Stimulated activated CD4-positive, alpha-beta T cell treated with anti-CD3 and anti-CD28 coated beads, Interleukin-2, amount 100 ng/mL, for 24 hours (primary cell): ENCODE measurements at regions not wholly inside any gene's neighbourhood (a gene's known extent, or its start where the extent isn't known, plus 50 kb on each side); places are given as distances from the start of the nearest gene placed in this dataset.
A peak's percentile ranks its signal among the peaks of the same experiment; 100 is the strongest.
"Not testable (repeated sequence)": the region's sequence is repeated elsewhere in the genome, so short reads cannot be mapped to it uniquely, and the experiment has no call there.

ENCODE experiments used
- DNase-seq, 2 donors: peaks; one replicate each; pipeline ENCODE4 v3.0.0-alpha.2; 2020

DNA sequence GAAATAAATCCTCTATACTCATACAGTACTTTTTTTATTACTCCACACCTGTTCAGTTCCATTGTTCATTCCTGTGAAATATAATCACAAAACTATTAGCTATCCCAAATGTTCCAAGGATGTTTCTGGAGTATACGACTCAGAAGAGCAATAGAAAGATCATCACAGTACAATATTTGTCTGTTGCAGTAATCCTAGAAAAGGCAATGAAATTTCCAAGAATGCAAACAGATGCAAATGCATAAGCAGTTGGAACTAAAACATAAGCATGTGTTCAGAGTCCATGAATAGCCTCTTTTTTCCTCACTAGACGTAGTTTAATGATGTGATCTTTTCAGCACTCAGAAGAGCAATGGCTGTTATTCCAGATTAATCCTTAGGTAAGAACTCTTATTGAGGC lies 55.2 kb downstream of the RTL3 start:
- no peak for DNase-seq

- no peak for DNase-seq
Measured at GRCh38 chrX:78595901-78596502, 63.1 kb downstream of the RTL3 start.

DNA sequence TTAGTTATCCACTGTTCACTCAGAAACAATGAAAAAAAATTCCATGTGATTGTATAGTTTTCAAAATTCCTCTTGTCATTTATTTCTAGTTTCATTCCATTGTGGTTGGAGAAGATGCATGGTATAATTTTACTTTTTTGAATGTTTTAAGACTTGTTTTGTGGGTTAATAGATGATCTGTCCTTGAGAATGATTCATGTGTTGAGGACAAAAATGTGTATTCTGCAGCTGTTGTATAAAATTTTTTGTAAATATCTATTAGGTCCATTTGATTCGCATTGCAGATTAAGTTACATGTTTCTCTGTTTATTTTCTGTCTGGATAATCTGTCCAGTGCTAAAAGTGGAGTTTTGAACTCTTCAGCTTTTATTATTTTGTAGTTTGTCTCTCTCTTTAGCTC lies 65.4 kb downstream of the RTL3 start:
- DNase-seq = no peak

DNA sequence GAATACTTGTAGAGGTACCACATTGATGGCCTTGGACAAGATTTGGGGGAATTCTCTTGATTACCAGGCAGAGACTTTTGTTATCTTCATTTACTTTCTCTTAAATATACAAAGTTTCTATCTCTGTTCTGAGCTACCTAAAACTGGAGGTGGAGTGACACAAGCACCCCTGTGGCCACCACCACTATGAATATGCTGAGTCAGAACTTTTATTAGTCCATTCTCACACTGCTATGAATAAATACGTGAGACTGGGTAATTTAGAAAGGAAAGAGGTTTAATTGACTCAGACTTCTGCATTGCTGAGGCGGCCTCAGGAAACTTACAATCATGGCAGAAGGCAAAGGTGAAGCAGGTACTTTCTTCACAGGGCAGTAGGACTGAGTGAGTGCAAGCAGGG lies 67.1 kb downstream of the RTL3 start:
- no peak for DNase-seq

DNA sequence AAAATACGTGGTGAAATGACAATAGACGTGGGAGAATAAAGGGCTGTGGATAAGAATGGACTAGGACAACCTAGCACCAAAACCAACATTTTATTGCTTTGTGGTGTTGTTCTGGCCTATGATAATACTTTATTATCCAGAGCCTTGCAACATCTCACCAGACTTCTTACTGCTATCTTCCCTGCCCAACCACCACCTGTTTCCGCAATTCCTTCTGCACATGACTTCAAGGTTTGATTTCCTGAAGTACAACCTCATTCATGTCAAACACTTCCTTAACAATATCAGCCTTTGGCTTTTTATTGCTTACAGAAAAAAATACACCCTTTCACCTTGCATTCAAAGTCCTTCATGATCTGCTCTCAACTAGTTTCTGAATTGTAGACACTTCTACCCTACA lies 84.8 kb downstream of the RTL3 start:
- no peak for DNase-seq

- DNase-seq = no peak
Measured at GRCh38 chrX:78573630-78574029, 85.5 kb downstream of the RTL3 start.

- DNase-seq = no peak
Measured at GRCh38 chrX:78571849-78572248, 87.3 kb downstream of the RTL3 start.

DNA sequence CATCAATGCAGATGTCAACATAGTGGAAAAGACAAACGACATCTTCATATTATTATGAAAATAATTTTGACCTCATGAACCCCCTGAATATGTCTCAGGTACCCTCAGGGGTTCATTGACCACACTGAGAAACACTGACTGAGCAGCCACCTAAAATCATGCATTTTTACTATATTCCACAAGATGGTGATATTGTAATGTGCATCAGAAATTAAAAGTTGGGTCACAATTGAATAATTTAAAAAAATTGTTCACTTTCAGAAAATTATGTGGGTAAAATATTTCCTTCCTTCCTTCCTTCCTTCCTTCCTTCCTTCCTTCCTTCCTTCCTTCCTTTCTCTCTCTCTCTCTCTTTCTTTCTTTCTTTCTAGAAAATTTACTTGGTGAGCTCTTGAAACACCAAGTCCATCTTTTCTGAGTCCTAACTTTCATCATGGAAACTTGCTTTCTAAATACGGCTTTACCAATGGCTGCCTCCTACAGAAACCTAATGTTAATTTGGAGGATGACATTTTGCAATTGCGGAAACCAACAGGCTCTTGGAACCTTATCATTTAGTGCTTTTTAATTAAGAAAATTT lies 103.6 kb downstream of the RTL3 start:
- no peak for DNase-seq

DNA sequence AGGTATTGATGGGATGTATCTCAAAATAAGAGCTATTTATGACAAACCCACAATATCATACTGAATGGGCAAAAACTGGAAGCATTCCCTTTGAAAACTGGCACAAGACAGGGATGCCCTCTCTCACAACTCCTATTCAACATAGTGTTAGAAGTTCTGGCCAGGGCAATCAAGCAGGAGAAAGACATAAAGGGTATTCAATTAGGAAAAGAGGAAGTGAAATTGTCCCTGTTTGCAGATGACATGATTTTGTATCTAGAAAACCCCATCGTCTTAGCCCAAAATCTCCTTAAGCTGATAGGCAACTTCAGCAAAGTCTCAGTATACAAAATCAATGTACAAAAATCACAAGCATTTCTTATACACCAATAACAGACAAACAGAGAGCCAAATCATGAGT lies 106.5 kb downstream of the RTL3 start:
- DNase-seq = not testable (repeated sequence)

- no peak for DNase-seq
Measured at GRCh38 chrX:78548012-78548411, 111.1 kb downstream of the RTL3 start.

DNA sequence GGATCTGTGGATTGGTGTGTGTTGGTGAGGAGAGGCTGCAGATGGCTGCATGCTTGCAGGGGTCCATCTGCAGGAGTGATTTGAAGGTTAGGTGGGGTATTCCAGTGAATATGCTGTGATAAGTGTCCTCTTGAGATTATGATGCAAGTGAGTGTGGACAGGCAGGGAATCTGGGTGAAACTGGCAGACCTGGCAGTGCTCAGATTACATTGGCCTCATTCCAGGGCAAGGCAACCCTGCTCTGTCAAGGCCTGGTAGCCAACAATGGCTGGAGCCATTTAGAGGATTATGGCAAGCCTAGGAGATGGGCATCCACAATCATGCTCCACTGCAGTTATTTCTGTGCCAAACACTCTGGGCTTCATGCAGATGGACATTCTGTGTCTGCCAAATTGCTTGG lies 113.9 kb downstream of the RTL3 start:
- DNase-seq = no peak

GRCh38 chrX:78543281-78543680 lies 115.8 kb downstream of the RTL3 start:
- no peak for DNase-seq

- no peak for DNase-seq
Measured at GRCh38 chrX:78540171-78540570, 119.0 kb downstream of the RTL3 start.

DNA sequence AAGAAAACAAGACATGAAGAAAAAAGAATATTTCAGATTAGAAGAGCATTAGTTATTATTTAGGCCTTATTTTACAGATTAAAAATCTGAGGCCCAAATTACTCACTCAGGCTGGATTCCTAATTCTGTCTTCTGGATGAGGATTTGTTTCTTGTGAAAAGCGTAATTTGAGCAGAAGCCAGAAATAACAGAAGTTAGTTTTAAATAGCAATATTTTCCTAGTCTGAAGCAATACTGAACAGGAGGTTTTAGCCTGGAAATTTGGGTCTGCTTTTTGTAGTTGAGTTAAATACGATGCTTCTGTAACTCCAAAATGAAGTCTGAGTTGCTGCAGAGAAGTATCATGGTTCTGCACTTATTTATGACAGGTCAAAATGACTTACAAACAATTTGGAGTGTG lies 124.9 kb downstream of the RTL3 start:
- no peak for DNase-seq

DNA sequence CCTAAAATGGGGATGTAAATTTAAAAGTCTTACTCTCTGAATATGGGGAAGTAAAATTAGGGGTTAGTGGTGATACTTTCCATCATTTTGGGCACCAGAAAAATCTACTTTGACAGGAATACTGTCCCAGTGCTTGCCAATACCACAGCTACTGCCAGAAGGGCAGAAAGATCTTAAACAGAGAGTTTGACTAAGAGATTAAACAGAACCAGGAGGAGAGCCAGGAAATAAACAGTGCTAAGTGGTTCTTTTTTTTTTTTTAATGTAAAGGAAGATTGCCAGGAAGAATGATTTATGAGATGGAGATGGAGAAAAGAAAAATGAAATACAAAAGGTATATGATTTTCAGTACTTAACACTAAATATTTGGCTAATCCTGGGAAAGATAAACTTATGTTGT lies 126.8 kb downstream of the RTL3 start:
- DNase-seq = no peak

DNA sequence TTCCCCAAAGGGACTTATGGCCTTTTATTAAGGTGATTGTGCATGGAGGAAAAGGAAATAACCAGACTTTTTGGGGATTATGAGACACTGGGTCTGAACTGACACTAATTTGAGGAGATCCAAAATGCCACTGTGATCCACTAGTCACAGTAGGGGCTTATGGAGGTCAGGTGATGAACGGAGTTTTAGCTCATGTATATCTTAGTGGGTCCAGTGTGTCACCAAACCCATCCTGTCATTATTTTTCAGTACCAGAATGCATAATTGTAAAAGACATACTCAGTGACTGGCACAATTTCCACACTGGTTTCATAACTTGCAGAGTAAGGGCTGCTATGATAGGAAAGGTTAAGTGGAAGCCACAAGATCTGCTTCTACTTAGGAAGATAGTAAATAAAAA lies 131.3 kb downstream of the RTL3 start:
- no peak for DNase-seq

- DNase-seq = peak; percentile 2 to 18
Measured at GRCh38 chrX:78527263-78527662, 131.9 kb downstream of the RTL3 start.

- DNase-seq = no peak
Measured at GRCh38 chrX:78522601-78523000, 136.5 kb downstream of the RTL3 start.

DNA sequence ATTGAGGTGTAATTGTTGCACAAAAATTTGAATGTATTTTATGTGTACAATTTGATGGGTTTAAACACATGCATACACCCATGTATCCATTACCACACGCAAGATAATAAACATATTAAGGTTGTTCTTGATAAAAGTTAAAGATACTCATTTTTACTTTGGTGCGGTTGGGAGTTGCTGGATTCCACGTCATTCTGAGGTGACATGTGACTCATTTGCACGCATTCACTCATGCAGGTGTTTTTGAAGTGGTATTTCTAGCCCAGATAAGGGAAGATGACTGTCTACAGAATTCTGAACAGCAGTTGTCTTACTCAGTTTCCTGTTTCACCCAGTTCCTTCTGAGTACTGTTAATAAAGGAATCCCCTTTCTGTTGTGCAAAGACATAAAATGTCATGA lies 142.0 kb downstream of the RTL3 start:
- peak; percentile 14 to 52 for DNase-seq

DNA sequence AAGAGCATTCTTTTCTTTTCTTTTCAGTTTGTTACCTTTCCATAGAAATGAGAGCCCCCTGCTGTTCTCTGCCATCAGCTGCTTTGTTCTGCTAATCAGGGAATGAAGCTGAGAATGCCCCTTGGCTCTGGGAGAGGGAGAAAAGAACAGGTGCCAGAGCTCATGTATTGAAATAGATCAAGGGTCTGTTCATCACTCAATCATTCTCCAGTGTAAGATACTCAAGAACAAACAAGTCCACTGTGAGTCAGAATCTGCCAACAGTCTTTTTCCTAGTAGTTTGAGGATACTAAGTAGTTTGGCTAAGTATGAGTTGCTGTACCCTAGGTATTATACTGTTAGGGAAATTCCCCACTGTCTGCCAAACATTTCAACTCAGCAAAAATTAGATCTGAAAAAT lies 144.3 kb downstream of the RTL3 start:
- no peak for DNase-seq

- DNase-seq = no peak
Measured at GRCh38 chrX:78513971-78514738, 145.0 kb downstream of the RTL3 start.

DNA sequence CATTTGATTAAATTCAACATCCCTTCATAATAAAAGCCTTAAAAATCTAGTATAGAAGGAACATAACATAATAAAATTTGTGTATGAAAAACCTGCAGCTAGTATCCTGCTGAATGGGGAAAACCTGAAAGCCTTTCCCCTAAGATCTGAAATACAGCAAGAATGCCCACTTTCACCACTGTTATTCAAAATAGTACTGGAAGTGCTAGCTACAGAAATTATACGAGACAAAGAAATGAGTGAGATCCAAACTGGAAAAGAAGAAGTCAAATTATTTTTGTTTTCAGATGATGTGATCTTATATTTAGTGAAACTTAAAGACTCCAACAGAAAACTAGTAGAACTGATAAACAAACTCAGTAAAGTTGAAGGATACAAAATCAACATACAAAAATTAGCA lies 152.9 kb downstream of the RTL3 start:
- DNase-seq = no peak

DNA sequence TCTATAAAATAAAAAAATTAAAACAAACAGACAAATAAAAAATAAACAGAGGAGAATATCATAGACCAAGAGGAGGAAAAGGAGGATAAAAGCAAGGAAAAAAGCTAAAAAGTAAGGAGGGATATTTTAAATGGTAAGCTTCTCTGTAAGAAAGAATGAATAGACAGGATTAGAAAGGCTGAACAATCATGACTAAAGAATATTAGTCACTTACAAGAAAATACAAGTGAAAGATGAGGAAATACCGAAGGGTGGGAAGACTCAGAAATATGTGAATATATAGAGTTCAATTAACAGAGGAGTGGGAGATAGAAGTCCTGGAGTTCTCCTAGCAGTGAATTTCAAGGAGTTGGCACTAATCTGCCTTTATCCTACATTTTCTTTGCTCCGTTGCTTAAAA lies 162.6 kb downstream of the RTL3 start:
- DNase-seq = no peak

DNA sequence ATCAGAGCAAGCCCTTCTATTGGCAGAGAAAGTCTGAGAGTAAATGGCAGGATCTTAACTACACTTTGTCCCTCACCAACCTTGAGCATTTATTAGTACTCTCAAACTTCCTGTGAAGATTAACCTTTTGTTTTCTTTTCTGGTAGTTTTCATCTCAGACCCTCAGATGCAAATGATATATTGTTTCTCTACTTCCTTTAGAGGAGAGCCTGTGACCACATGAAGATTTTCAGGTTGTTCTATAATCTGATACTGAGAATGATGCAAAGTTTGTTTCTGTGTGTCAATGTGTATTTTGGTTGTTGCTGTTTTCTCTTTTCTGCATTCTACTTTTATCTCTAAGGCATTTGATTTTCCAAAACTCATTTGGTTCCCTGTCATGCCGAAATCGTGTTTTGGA lies 165.8 kb upstream of the CYSLTR1 start:
- no peak for DNase-seq

GRCh38 chrX:78476701-78477100 lies 149.3 kb upstream of the CYSLTR1 start:
- no peak for DNase-seq
